SK-N-SH (cell line): ENCODE measurements at regions not wholly inside any gene's neighbourhood (a gene's known extent, or its start where the extent isn't known, plus 50 kb on each side); places are given as distances from the start of the nearest gene placed in this dataset.

Source experiments
- CTCF ChIA-PET: fragments of 300-600, 350-600 bp; formaldehyde crosslinking; extraction: SDS; loops from one replicate; lab custom pipeline; 2021; lab: Yijun Ruan, JAX
- POLR2A ChIA-PET: fragments of 350-600 bp; sonication (Branson Sonifier 250); formaldehyde crosslinking; extraction: SDS; loops from one replicate; lab custom pipeline; 2020; ENCODE audit warnings: antibody characterized with exemption, inconsistent platforms; lab: Yijun Ruan, JAX
- DNase-seq: peaks from one replicate; pipeline ENCODE4 v3.0.0; 2012
- H2AFZ ChIP-seq: fragments of 200-600 bp; sonication (generic); 2 replicates; pipeline ENCODE4 v1.8.1; 2016; ENCODE audit warnings: antibody characterized with exemption, mild to moderate bottlenecking, low read depth
- H3F3A ChIP-seq: fragments of 200-600 bp; sonication (generic); replicated peaks from 2 replicates; pipeline ENCODE3; 2016; ENCODE audit warnings: antibody characterized with exemption, mild to moderate bottlenecking; ENCODE audit not compliant: insufficient read depth
- H3K27ac ChIP-seq, 2 experiments: fragments of 200-500 bp in 1 of 2; fragments of 200-600 bp in 1 of 2; sonication (Bioruptor generic) in 1 of 2; sonication (generic), shearing (Covaris generic) in 1 of 2; 2 replicates each; pipeline versions ENCODE4 v1.5.1 to v1.6.1; 2014 to 2016; ENCODE audit warnings: low read depth in 2 of 2, inconsistent platforms in 1 of 2, low read length in 1 of 2, mild to moderate bottlenecking in 1 of 2, mixed read lengths in 1 of 2
- H3K27me3 ChIP-seq: fragments of 200-600 bp; sonication (generic), shearing (Covaris generic); 2 replicates; pipeline ENCODE4 v1.6.1; 2016; ENCODE audit warnings: mixed run types; ENCODE audit not compliant: insufficient read depth
- H3K36me3 ChIP-seq, 2 experiments: fragments of 200-500 bp in 1 of 2; fragments of 200-600 bp in 1 of 2; sonication (Bioruptor generic) in 1 of 2; sonication (generic) in 1 of 2; replicated peaks in 1 of 2; 2 replicates each; pipeline versions ENCODE3 to v1.5.1; 2014 to 2016; ENCODE audit warnings: low read length in 1 of 2, mild to moderate bottlenecking in 1 of 2; ENCODE audit not compliant: insufficient read depth in 2 of 2, control insufficient read depth in 1 of 2
- H3K4me1 ChIP-seq, 2 experiments: fragments of 200-500 bp in 1 of 2; fragments of 200-600 bp in 1 of 2; sonication (Bioruptor generic) in 1 of 2; sonication (generic), shearing (Covaris generic) in 1 of 2; 2 replicates each; pipeline versions ENCODE4 v1.5.1 to v1.6.1; 2014 to 2016; ENCODE audit warnings: low read depth in 1 of 2, low read length in 1 of 2, mixed run types in 1 of 2; ENCODE audit not compliant: insufficient read depth in 2 of 2, control insufficient read depth in 1 of 2
- H3K4me2 ChIP-seq: fragments of 200-600 bp; sonication (generic), shearing (Covaris generic); 2 replicates; pipeline ENCODE4 v1.6.1; 2017; ENCODE audit warnings: mixed run types
- H3K4me3 ChIP-seq, 2 experiments: fragments of 200-500 bp in 1 of 2; fragments of 200-600 bp in 1 of 2; sonication (Bioruptor generic) in 1 of 2; sonication (generic), shearing (Covaris generic) in 1 of 2; 2 replicates each; pipeline versions ENCODE4 v1.5.1 to v1.8.1; 2014 to 2016; ENCODE audit warnings: low read depth in 2 of 2, inconsistent platforms in 1 of 2, low read length in 1 of 2, mild to moderate bottlenecking in 1 of 2, mixed read lengths in 1 of 2, moderate library complexity in 1 of 2
- H3K79me2 ChIP-seq: fragments of 200-600 bp; sonication (generic); 2 replicates; pipeline ENCODE4 v1.8.1; 2017; ENCODE audit warnings: mild to moderate bottlenecking; ENCODE audit not compliant: insufficient read depth
- H3K9ac ChIP-seq: fragments of 200-600 bp; sonication (generic); 2 replicates; pipeline ENCODE4 v1.6.1; 2017; ENCODE audit warnings: mixed run types
- H3K9me2 ChIP-seq: fragments of 200-600 bp; sonication (generic); 2 replicates; pipeline ENCODE4 v1.6.1; 2017; ENCODE audit warnings: mixed run types
- H3K9me3 ChIP-seq: fragments of 200-600 bp; sonication (generic); 2 replicates; pipeline ENCODE4 v1.6.1; 2017; ENCODE audit warnings: mixed run types, mild to moderate bottlenecking, moderate library complexity
- H4K20me1 ChIP-seq: fragments of 200-600 bp; sonication (generic); 2 replicates; pipeline ENCODE4 v1.6.1; 2017; ENCODE audit warnings: mild to moderate bottlenecking, mixed run types; ENCODE audit not compliant: insufficient read depth
- CHD2 ChIP-seq: fragments of 150-350 bp; IDR thresholded peaks from 2 replicates; pipeline ENCODE4 v1.6.1; 2018; ENCODE audit warnings: low read length; ENCODE audit not compliant: partially characterized antibody
- FOSL2 ChIP-seq: IDR thresholded peaks from 2 replicates; pipeline ENCODE4 v1.4.0; 2012; ENCODE audit warnings: low read depth, mild to moderate bottlenecking, moderate library complexity, borderline replicate concordance
- FOXM1 ChIP-seq: IDR thresholded peaks from 2 replicates; pipeline ENCODE4 v1.4.0; 2012; ENCODE audit warnings: low read depth, mild to moderate bottlenecking
- GATA2 ChIP-seq: sonication (generic); formaldehyde crosslinking; IDR thresholded peaks from 2 replicates; pipeline ENCODE4 v1.5.0; 2020; ENCODE audit warnings: mild to moderate bottlenecking, missing genetic modification reagents
- IRF3 ChIP-seq: fragments of 150-350 bp; IDR thresholded peaks from 2 replicates; pipeline ENCODE4 v1.6.1; 2016; ENCODE audit warnings: mild to moderate bottlenecking, low read depth, low read length
- JUND ChIP-seq: IDR thresholded peaks from 2 replicates; pipeline ENCODE4 v1.4.0; 2012
- MAX ChIP-seq: IDR thresholded peaks from 2 replicates; pipeline ENCODE4 v1.4.0; 2012; ENCODE audit warnings: low read depth
- MEF2A ChIP-seq: IDR thresholded peaks from 2 replicates; pipeline ENCODE4 v1.4.0; 2012; ENCODE audit warnings: low read depth, borderline replicate concordance
- POLR2AphosphoS5 ChIP-seq: IDR thresholded peaks from 2 replicates; pipeline ENCODE4 v1.6.1; 2012; ENCODE audit warnings: low read depth, low read length
- RAD21 ChIP-seq: IDR thresholded peaks from 2 replicates; pipeline ENCODE4 v1.6.1; 2012; ENCODE audit warnings: mild to moderate bottlenecking, low read length
- REST ChIP-seq: IDR thresholded peaks from 2 replicates; pipeline ENCODE4 v1.6.1; 2012; ENCODE audit warnings: mild to moderate bottlenecking, low read depth, low read length, moderate library complexity
- RFX5 ChIP-seq: IDR thresholded peaks from 2 replicates; pipeline ENCODE4 v1.6.1; 2012; ENCODE audit warnings: mild to moderate bottlenecking, improper control_type of control experiment, low read length
- RXRA ChIP-seq: IDR thresholded peaks from 2 replicates; pipeline ENCODE4 v1.4.0; 2012; ENCODE audit warnings: low read depth, mild to moderate bottlenecking, borderline replicate concordance
- SIN3A ChIP-seq: IDR thresholded peaks from 2 replicates; pipeline ENCODE4 v1.6.1; 2012; ENCODE audit warnings: low read depth, mild to moderate bottlenecking, low read length, moderate library complexity, borderline replicate concordance
- TAF1 ChIP-seq: IDR thresholded peaks from 2 replicates; pipeline ENCODE4 v1.6.1; 2012; ENCODE audit warnings: low read depth, mild to moderate bottlenecking, low read length, moderate library complexity, borderline replicate concordance
- TCF12 ChIP-seq: IDR thresholded peaks from 2 replicates; pipeline ENCODE4 v1.4.0; 2012
- TEAD4 ChIP-seq: IDR thresholded peaks from 2 replicates; pipeline ENCODE4 v1.4.0; 2012; ENCODE audit warnings: mild to moderate bottlenecking, borderline replicate concordance; ENCODE audit not compliant: insufficient read depth
- USF2 ChIP-seq: fragments of 150-350 bp; IDR thresholded peaks from 2 replicates; pipeline ENCODE4 v1.6.1; 2017; ENCODE audit warnings: antibody characterized with exemption, low read length, low read depth, borderline replicate concordance
- YY1 ChIP-seq: IDR thresholded peaks from 2 replicates; pipeline ENCODE4 v1.4.0; 2012; ENCODE audit warnings: low read depth, mild to moderate bottlenecking
- ZBTB33 ChIP-seq: IDR thresholded peaks from 2 replicates; pipeline ENCODE4 v1.4.0; 2012; ENCODE audit warnings: low read depth, borderline replicate concordance
- WGBS: methylation state at CpG from one replicate; pipeline ENCODE4 v1.1.6; 2017; ENCODE audit warnings: low lambda C conversion rate; 5-methylcytosine and 5-hydroxymethylcytosine counted together

- no peaks in the 10 kb centered on the region; the same call in 1 of the 2 replicates for H3K27me3 ChIP-seq
- H3K4me3 ChIP-seq = no peak overlapping the region
- H3K4me1 ChIP-seq = peaks cover 0 to 8% of the 10 kb centered on the region in 2 experiments; a peak in 1 of 4 replicates
- no peaks in the 10 kb centered on the region for H3K36me3 ChIP-seq
- H4K20me1 ChIP-seq = no peaks in the 10 kb centered on the region
- H2AFZ ChIP-seq = no peak overlapping the region
- DNase-seq = no peak
- H3K9me2 ChIP-seq = no peaks in the 10 kb centered on the region
- POLR2A ChIA-PET = no interaction called here
- H3K4me2 ChIP-seq = no peak overlapping the region
- H3K79me2 ChIP-seq = no peaks in the 10 kb centered on the region
- no peaks in the 10 kb centered on the region for H3F3A ChIP-seq
- H3K9ac ChIP-seq = no peak overlapping the region
- 7% methylated on average over 1 of the region's 1 CpG for WGBS
- no peaks in the 10 kb centered on the region for H3K9me3 ChIP-seq
- CTCF ChIA-PET = interaction anchor here (2.0 kb wide), 1 partner anchor 14 kb away, joined by 9 read pairs; no protein-coding TSS in a partner anchor
- H3K27ac ChIP-seq = no peak overlapping the region
- TF ChIP-seq MEF2A (no peak), REST (no peak), ZBTB33 (no peak), RFX5 (no peak), USF2 (no peak), IRF3 (no peak), POLR2AphosphoS5 (no peak), GATA2 (no peak), CHD2 (no peak), JUND (no peak), FOSL2 (no peak), TAF1 (no peak), YY1 (no peak), RAD21 (no peak), RXRA (no peak), TCF12 (no peak), TEAD4 (no peak), FOXM1 (no peak), SIN3A (no peak), MAX (no peak)
Measured at GRCh38 chr1:48079096-48079495, 81.9 kb upstream of the TRABD2B start.
